ENCODE measurements at regions not wholly inside any gene's neighbourhood (a gene's known extent, or its start where the extent isn't known, plus 50 kb on each side); places are given as distances from the start of the nearest gene placed in this dataset.

DNA sequence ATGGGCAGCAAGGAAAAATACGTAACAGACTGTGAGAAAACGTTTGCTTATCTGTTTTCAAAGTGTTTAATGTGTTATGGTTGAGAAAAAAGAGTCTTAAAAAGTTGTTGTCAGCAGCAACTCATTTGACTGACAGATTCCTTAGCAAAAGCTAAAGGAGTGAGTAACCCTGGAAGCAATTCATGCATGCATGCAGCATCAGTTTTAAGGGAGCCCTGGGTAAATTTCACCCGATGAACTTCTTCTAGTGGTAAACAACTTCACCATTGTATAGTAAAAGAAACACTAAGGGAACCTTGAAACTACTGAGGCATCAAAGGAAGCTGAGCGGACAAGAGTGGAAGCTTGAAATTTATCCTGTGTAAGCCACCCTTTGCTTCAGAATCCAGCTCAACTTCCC is 583.2 kb upstream of the INTU start:
- H3K9me3 ChIP-seq (ENCODE audit: control extremely low read depth in 1 of 5, control insufficient read depth in 4 of 5, insufficient read depth in 2 of 5, low read depth in 1 of 5, low read length in 4 of 5), result no peaks in the 10 kb centered on the region
- DNase-seq, result no peak
- 83% methylated on average over 3 of the region's 4 CpGs for WGBS (ENCODE audit: insufficient coverage)
- no peaks in the 10 kb centered on the region for H3K36me3 ChIP-seq (ENCODE audit: control insufficient read depth in 4 of 4, insufficient read depth in 4 of 4, low read length in 3 of 4)
- H3K27me3 ChIP-seq (replicated peaks in 2 of 5; ENCODE audit: control insufficient read depth in 4 of 5, insufficient read depth in 5 of 5, low read length in 4 of 5), result no peaks in the 10 kb centered on the region
- CTCF ChIA-PET, result no interaction called here
- POLR2A ChIA-PET, result no interaction called here
- no peak overlapping the region for H3K27ac ChIP-seq (ENCODE audit: insufficient read depth in 1 of 2, low read depth in 1 of 2, low read length in 2 of 2, poor library complexity in 1 of 2, severe bottlenecking in 2 of 2)
- no peak overlapping the region for H3K4me3 ChIP-seq (ENCODE audit: control insufficient read depth in 1 of 7, extremely low read depth in 1 of 7, insufficient read depth in 4 of 7, low read depth in 2 of 7, low read length in 6 of 7)
- H3K4me1 ChIP-seq (ENCODE audit: control extremely low read depth in 1 of 4, control insufficient read depth in 4 of 4, insufficient read depth in 4 of 4, low read length in 3 of 4), result no peaks in the 10 kb centered on the region

- ChIA-PET POLR2A (no interaction called here), CTCF (no interaction called here)
- Histone ChIP-seq H3K9me3 (ENCODE audit: control extremely low read depth in 1 of 5, control insufficient read depth in 4 of 5, insufficient read depth in 2 of 5, low read depth in 1 of 5, low read length in 4 of 5) (peaks cover 0 to 9% (median 2%) of the 10 kb centered on the region in 5 experiments), H3K27ac (ENCODE audit: insufficient read depth in 1 of 2, low read depth in 1 of 2, low read length in 2 of 2, poor library complexity in 1 of 2, severe bottlenecking in 2 of 2) (no peak overlapping the region), H3K36me3 (ENCODE audit: control insufficient read depth in 4 of 4, insufficient read depth in 4 of 4, low read length in 3 of 4) (no peaks in the 10 kb centered on the region), H3K27me3 (replicated peaks in 2 of 5; ENCODE audit: control insufficient read depth in 4 of 5, insufficient read depth in 5 of 5, low read length in 4 of 5) (no peaks in the 10 kb centered on the region), H3K4me1 (ENCODE audit: control extremely low read depth in 1 of 4, control insufficient read depth in 4 of 4, insufficient read depth in 4 of 4, low read length in 3 of 4) (no peaks in the 10 kb centered on the region), H3K4me3 (ENCODE audit: control insufficient read depth in 1 of 7, extremely low read depth in 1 of 7, insufficient read depth in 4 of 7, low read depth in 2 of 7, low read length in 6 of 7) (no peak overlapping the region)
- no peak for DNase-seq
- WGBS (ENCODE audit: insufficient coverage), result no CpG with 5 or more reads among the region's 1 CpG
Observed at GRCh38 chr4:127052742-127053141, 580.0 kb upstream of the INTU start.

DNA sequence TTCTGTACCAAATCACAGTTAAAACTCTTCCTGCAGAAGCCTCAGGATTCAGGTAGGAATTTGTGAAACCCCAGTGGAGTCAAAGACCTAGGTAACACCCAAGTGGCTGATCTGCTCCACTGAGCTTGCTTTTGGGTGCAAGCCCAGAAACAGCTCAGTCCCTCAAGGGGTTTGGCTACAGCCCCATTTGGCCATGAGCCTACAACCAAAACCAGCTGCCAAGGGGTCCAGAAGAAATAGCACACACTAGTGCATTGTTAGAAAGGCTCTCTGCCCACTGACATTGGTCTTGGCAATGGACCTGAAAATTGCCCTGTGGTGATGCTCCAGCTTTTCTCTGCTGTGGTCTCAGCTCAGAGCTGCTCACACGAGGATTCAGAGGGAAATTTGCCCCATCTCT is 577.4 kb upstream of the INTU start:
- peaks cover 0 to 9% (median 2%) of the 10 kb centered on the region in 5 experiments for H3K9me3 ChIP-seq (ENCODE audit: control extremely low read depth in 1 of 5, control insufficient read depth in 4 of 5, insufficient read depth in 2 of 5, low read depth in 1 of 5, low read length in 4 of 5)
- H3K4me1 ChIP-seq (ENCODE audit: control extremely low read depth in 1 of 4, control insufficient read depth in 4 of 4, insufficient read depth in 4 of 4, low read length in 3 of 4), result no peaks in the 10 kb centered on the region
- no peak overlapping the region for H3K4me3 ChIP-seq (ENCODE audit: control insufficient read depth in 1 of 7, extremely low read depth in 1 of 7, insufficient read depth in 4 of 7, low read depth in 2 of 7, low read length in 6 of 7)
- H3K27me3 ChIP-seq (replicated peaks in 2 of 5; ENCODE audit: control insufficient read depth in 4 of 5, insufficient read depth in 5 of 5, low read length in 4 of 5), result no peaks in the 10 kb centered on the region
- no peaks in the 10 kb centered on the region for H3K36me3 ChIP-seq (ENCODE audit: control insufficient read depth in 4 of 4, insufficient read depth in 4 of 4, low read length in 3 of 4)
- ChIA-PET CTCF (interaction anchor here (0.9 kb wide), 1 partner anchor 19 kb away, joined by 3 read pairs; no protein-coding TSS in a partner anchor), POLR2A (no interaction called here)
- WGBS (ENCODE audit: insufficient coverage), result 75% methylated on average over 1 of the region's 1 CpG
- DNase-seq, result no peak
- H3K27ac ChIP-seq (ENCODE audit: insufficient read depth in 1 of 2, low read depth in 1 of 2, low read length in 2 of 2, poor library complexity in 1 of 2, severe bottlenecking in 2 of 2), result no peak overlapping the region

GRCh38 chr4:127069675-127070074 is 563.1 kb upstream of the INTU start:
- Histone ChIP-seq H3K9me3 (ENCODE audit: control extremely low read depth in 1 of 5, control insufficient read depth in 4 of 5, insufficient read depth in 2 of 5, low read depth in 1 of 5, low read length in 4 of 5) (no peaks in the 10 kb centered on the region), H3K27ac (ENCODE audit: insufficient read depth in 1 of 2, low read depth in 1 of 2, low read length in 2 of 2, poor library complexity in 1 of 2, severe bottlenecking in 2 of 2) (no peak overlapping the region), H3K4me1 (ENCODE audit: control extremely low read depth in 1 of 4, control insufficient read depth in 4 of 4, insufficient read depth in 4 of 4, low read length in 3 of 4) (no peaks in the 10 kb centered on the region), H3K4me3 (ENCODE audit: control insufficient read depth in 1 of 7, extremely low read depth in 1 of 7, insufficient read depth in 4 of 7, low read depth in 2 of 7, low read length in 6 of 7) (no peak overlapping the region), H3K27me3 (replicated peaks in 2 of 5; ENCODE audit: control insufficient read depth in 4 of 5, insufficient read depth in 5 of 5, low read length in 4 of 5) (no peaks in the 10 kb centered on the region), H3K36me3 (ENCODE audit: control insufficient read depth in 4 of 4, insufficient read depth in 4 of 4, low read length in 3 of 4) (no peaks in the 10 kb centered on the region)
- ChIA-PET CTCF (interaction anchor here (0.6 kb wide), 1 partner anchor 409 kb away, joined by 4 read pairs; no protein-coding TSS in a partner anchor), POLR2A (no interaction called here)
- WGBS (ENCODE audit: insufficient coverage), result 100% methylated on average over 1 of the region's 1 CpG
- no peak for DNase-seq

DNA sequence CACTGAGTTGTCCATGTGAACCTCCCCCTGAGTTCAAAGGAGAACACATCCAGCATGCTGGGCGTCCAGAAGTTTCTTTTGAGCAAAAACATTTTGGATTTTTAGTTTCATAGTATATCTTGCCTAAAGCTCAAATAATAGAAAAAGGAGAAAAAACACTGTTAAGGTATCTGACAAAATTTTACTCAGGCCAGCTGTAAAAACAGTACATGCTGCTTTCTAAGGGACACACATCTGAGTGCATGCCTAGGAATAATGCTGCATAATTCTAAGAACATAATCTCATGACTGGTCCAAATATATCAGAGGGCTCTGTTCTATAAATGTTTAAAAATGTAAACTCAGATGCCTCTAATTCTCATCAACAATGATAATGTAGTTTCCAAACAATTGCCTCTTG is 561.3 kb upstream of the INTU start:
- H3K27me3 ChIP-seq (replicated peaks in 2 of 5; ENCODE audit: control insufficient read depth in 4 of 5, insufficient read depth in 5 of 5, low read length in 4 of 5), result no peaks in the 10 kb centered on the region
- H3K4me3 ChIP-seq (ENCODE audit: control insufficient read depth in 1 of 7, extremely low read depth in 1 of 7, insufficient read depth in 4 of 7, low read depth in 2 of 7, low read length in 6 of 7), result no peak overlapping the region
- no peaks in the 10 kb centered on the region for H3K4me1 ChIP-seq (ENCODE audit: control extremely low read depth in 1 of 4, control insufficient read depth in 4 of 4, insufficient read depth in 4 of 4, low read length in 3 of 4)
- DNase-seq, result no peak
- no peaks in the 10 kb centered on the region for H3K9me3 ChIP-seq (ENCODE audit: control extremely low read depth in 1 of 5, control insufficient read depth in 4 of 5, insufficient read depth in 2 of 5, low read depth in 1 of 5, low read length in 4 of 5)
- H3K27ac ChIP-seq (ENCODE audit: insufficient read depth in 1 of 2, low read depth in 1 of 2, low read length in 2 of 2, poor library complexity in 1 of 2, severe bottlenecking in 2 of 2), result no peak overlapping the region
- H3K36me3 ChIP-seq (ENCODE audit: control insufficient read depth in 4 of 4, insufficient read depth in 4 of 4, low read length in 3 of 4), result no peaks in the 10 kb centered on the region
- no CpG with 5 or more reads among the region's 1 CpG for WGBS (ENCODE audit: insufficient coverage)
- CTCF ChIA-PET, result no interaction called here
- POLR2A ChIA-PET, result no interaction called here

DNA sequence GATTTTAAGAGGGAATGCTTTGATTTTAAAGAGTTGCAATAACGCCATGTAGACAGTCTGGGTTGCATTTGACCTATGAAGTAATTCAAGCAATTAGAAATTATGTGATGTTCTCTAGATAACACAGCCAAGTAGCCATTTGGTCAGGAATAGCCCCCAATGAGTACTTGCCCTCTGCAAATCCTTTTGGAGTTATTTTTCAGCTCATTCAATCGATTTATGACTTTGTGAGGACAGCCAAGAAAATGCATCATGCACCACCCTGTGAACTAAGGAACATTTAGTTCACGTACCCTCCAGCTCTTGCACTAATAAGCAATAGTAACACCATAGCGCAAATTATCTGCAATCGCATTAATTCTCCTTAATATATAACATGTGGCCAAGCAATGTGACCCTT is 552.6 kb upstream of the INTU start:
- Histone ChIP-seq H3K4me3 (ENCODE audit: control insufficient read depth in 1 of 7, extremely low read depth in 1 of 7, insufficient read depth in 4 of 7, low read depth in 2 of 7, low read length in 6 of 7) (no peak overlapping the region), H3K27ac (ENCODE audit: insufficient read depth in 1 of 2, low read depth in 1 of 2, low read length in 2 of 2, poor library complexity in 1 of 2, severe bottlenecking in 2 of 2) (no peak overlapping the region), H3K4me1 (ENCODE audit: control extremely low read depth in 1 of 4, control insufficient read depth in 4 of 4, insufficient read depth in 4 of 4, low read length in 3 of 4) (no peaks in the 10 kb centered on the region), H3K9me3 (ENCODE audit: control extremely low read depth in 1 of 5, control insufficient read depth in 4 of 5, insufficient read depth in 2 of 5, low read depth in 1 of 5, low read length in 4 of 5) (peaks cover 0 to 5% (median 0%) of the 10 kb centered on the region in 5 experiments), H3K27me3 (replicated peaks in 2 of 5; ENCODE audit: control insufficient read depth in 4 of 5, insufficient read depth in 5 of 5, low read length in 4 of 5) (no peaks in the 10 kb centered on the region), H3K36me3 (ENCODE audit: control insufficient read depth in 4 of 4, insufficient read depth in 4 of 4, low read length in 3 of 4) (no peaks in the 10 kb centered on the region)
- no peak for DNase-seq
- CTCF ChIA-PET, result no interaction called here
- WGBS (ENCODE audit: insufficient coverage), result 94% methylated on average over 5 of the region's 5 CpGs
- POLR2A ChIA-PET, result no interaction called here

DNA sequence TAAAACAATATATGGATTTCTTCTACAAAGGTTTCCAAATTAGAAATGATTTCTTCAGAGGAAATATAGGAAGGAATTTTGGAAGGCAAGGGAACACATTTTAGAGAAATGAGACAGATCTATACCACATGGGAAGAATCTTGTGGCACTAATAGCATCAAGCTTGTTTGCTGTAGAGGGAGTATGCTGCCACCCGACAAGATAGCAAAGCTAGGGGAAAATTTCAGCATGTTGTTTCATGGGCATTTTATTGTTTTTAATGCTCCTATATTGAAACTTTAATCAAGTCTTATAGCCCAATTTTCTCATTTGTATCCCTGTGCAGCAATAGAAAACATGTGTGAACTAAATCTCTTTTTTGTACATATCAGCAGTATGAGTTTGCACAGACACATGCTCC is 551.7 kb upstream of the INTU start:
- WGBS (ENCODE audit: insufficient coverage), result 80% methylated on average over 1 of the region's 1 CpG
- no peaks in the 10 kb centered on the region for H3K36me3 ChIP-seq (ENCODE audit: control insufficient read depth in 4 of 4, insufficient read depth in 4 of 4, low read length in 3 of 4)
- peaks cover 0 to 5% (median 0%) of the 10 kb centered on the region in 5 experiments for H3K9me3 ChIP-seq (ENCODE audit: control extremely low read depth in 1 of 5, control insufficient read depth in 4 of 5, insufficient read depth in 2 of 5, low read depth in 1 of 5, low read length in 4 of 5)
- H3K27ac ChIP-seq (ENCODE audit: insufficient read depth in 1 of 2, low read depth in 1 of 2, low read length in 2 of 2, poor library complexity in 1 of 2, severe bottlenecking in 2 of 2), result no peak overlapping the region
- DNase-seq, result no peak
- no peaks in the 10 kb centered on the region for H3K4me1 ChIP-seq (ENCODE audit: control extremely low read depth in 1 of 4, control insufficient read depth in 4 of 4, insufficient read depth in 4 of 4, low read length in 3 of 4)
- ChIA-PET CTCF (no interaction called here), POLR2A (no interaction called here)
- H3K4me3 ChIP-seq (ENCODE audit: control insufficient read depth in 1 of 7, extremely low read depth in 1 of 7, insufficient read depth in 4 of 7, low read depth in 2 of 7, low read length in 6 of 7), result no peak overlapping the region
- H3K27me3 ChIP-seq (replicated peaks in 2 of 5; ENCODE audit: control insufficient read depth in 4 of 5, insufficient read depth in 5 of 5, low read length in 4 of 5), result no peaks in the 10 kb centered on the region
